ENCODE measurements at regions not wholly inside any gene's neighbourhood (a gene's known extent, or its start where the extent isn't known, plus 50 kb on each side); places are given as distances from the start of the nearest gene placed in this dataset.

GRCh38 chr13:76646946-76647345 lies 239.3 kb downstream of the KCTD12 start:
- H3K4me1 ChIP-seq: no peaks in the 10 kb centered on the region
- DNase-seq: no peak
- WGBS, 2 donors: 66 to 86% methylated on average over 2 of the region's 2 CpGs
- TF ChIP-seq, protein P1, sequence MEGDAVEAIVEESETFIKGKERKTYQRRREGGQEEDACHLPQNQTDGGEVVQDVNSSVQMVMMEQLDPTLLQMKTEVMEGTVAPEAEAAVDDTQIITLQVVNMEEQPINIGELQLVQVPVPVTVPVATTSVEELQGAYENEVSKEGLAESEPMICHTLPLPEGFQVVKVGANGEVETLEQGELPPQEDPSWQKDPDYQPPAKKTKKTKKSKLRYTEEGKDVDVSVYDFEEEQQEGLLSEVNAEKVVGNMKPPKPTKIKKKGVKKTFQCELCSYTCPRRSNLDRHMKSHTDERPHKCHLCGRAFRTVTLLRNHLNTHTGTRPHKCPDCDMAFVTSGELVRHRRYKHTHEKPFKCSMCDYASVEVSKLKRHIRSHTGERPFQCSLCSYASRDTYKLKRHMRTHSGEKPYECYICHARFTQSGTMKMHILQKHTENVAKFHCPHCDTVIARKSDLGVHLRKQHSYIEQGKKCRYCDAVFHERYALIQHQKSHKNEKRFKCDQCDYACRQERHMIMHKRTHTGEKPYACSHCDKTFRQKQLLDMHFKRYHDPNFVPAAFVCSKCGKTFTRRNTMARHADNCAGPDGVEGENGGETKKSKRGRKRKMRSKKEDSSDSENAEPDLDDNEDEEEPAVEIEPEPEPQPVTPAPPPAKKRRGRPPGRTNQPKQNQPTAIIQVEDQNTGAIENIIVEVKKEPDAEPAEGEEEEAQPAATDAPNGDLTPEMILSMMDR (IDR thresholded peaks at IDR 0.05): no peak
- ATAC-seq: no peak
- H3K36me3 ChIP-seq: no peaks in the 10 kb centered on the region
- intact Hi-C loops (cut with DNase I): no loop called here
- H3K27ac ChIP-seq: no peak overlapping the region
- FAIRE-seq: no peak
- peaks cover 0 to 9% (median 0%) of the 10 kb centered on the region in 4 donors for H3K27me3 ChIP-seq
- no peaks in the 10 kb centered on the region for H3K9me3 ChIP-seq
- H3K4me3 ChIP-seq: no peak overlapping the region

- 68 to 96% methylated on average over 2 of the region's 2 CpGs for WGBS, 2 donors
Measured at GRCh38 chr13:76645632-76646031, 240.6 kb downstream of the KCTD12 start.

GRCh38 chr13:76644906-76645305 lies 241.3 kb downstream of the KCTD12 start:
- no peak for DNase-seq

More at GRCh38 chr13:76645632-76646031, 240.6 kb downstream of the KCTD12 start:
- TF ChIP-seq, protein P1 (IDR thresholded peaks at IDR 0.05): no peak
- Histone ChIP-seq H3K36me3 (no peaks in the 10 kb centered on the region), H3K4me1 (no peaks in the 10 kb centered on the region), H3K27me3 (peaks cover 0 to 7% (median 0%) of the 10 kb centered on the region in 4 donors), H3K9me3 (no peaks in the 10 kb centered on the region), H3K4me3 (no peak overlapping the region), H3K27ac (no peak overlapping the region)
- FAIRE-seq (no peak), DNase-seq (no peak), ATAC-seq (no peak)
- intact Hi-C loops (cut with DNase I): no loop called here

GRCh38 chr13:76643596-76643995 lies 242.6 kb downstream of the KCTD12 start:
- Histone ChIP-seq H3K4me3 (no peak overlapping the region), H3K27me3 (no peaks in the 10 kb centered on the region), H3K27ac (no peak overlapping the region), H3K4me1 (no peaks in the 10 kb centered on the region), H3K36me3 (no peaks in the 10 kb centered on the region), H3K9me3 (no peaks in the 10 kb centered on the region)
- TF ChIP-seq, protein P1 (IDR thresholded peaks at IDR 0.05): no peak
- DNase-seq (no peak), ATAC-seq (no peak), FAIRE-seq (no peak)
- intact Hi-C loops (cut with DNase I): no loop called here
- WGBS, 2 donors: 55 to 66% methylated on average over 4 of the region's 4 CpGs

More at GRCh38 chr13:76644906-76645305, 241.3 kb downstream of the KCTD12 start:
- no peak overlapping the region for H3K4me3 ChIP-seq
- FAIRE-seq (no peak), ATAC-seq (no peak)
- no peak overlapping the region for H3K27ac ChIP-seq
- H3K4me1 ChIP-seq: no peaks in the 10 kb centered on the region
- H3K9me3 ChIP-seq: no peaks in the 10 kb centered on the region
- H3K36me3 ChIP-seq: no peaks in the 10 kb centered on the region
- TF ChIP-seq, protein P1 (IDR thresholded peaks at IDR 0.05): no peak
- peaks cover 0 to 3% (median 0%) of the 10 kb centered on the region in 4 donors for H3K27me3 ChIP-seq
- WGBS, 2 donors: 36 to 42% methylated on average over 1 of the region's 1 CpG
- intact Hi-C loops (cut with DNase I): no loop called here

DNA sequence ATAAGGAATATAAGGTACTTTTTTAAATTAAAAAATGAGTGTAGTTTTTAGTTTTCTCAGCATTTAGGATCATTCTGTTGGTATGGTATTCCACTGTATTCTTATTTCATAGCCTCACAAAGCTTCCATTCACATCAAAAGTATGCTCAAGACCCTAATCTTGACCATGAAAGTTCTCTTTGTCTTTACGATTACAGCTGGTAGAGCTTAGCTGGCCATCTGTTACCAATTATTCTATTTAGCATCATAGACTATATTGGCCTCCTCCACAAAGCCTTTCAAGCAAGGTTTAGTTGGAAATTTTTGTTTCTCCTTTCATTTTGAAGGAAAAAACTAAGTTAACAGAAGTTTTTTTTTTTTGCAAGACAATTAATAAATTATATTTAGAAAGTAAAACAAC lies 245.1 kb downstream of the KCTD12 start:
- DNase-seq (no peak), FAIRE-seq (no peak), ATAC-seq (no peak)
- intact Hi-C loops (cut with DNase I): no loop called here
- Histone ChIP-seq H3K36me3 (no peaks in the 10 kb centered on the region), H3K4me1 (no peaks in the 10 kb centered on the region), H3K9me3 (no peaks in the 10 kb centered on the region), H3K27ac (no peak overlapping the region), H3K4me3 (no peak overlapping the region), H3K27me3 (no peaks in the 10 kb centered on the region)
- TF ChIP-seq, protein P1 (IDR thresholded peaks at IDR 0.05): no peak
- 31 to 33% methylated on average over 1 of the region's 1 CpG for WGBS, 2 donors
